ENCODE measurements at regions not wholly inside any gene's neighbourhood (a gene's known extent, or its start where the extent isn't known, plus 50 kb on each side); places are given as distances from the start of the nearest gene placed in this dataset.

DNA sequence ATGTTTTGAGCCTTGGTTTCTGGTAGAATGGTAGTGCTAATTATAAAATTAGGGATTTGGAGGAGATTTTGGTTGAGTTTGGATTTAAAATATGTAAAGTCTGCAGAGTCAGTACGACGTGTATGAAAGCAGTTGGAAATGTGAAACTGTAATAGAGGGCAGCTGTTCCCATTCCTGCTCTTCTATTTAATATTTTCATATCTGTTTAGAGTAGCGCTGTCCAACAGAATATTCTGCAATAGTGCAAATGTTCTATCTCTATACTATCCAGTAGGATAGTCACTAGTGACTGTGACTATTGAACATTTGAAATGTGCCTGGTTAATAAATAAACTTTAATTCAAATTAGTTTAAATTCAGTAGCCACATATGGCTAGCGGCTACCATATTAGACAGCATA lies 443.4 kb upstream of the SOX9 start:
- TF ChIP-seq CTCF (conservative IDR thresholded peaks at IDR 0.05; ENCODE audit: low read length) (no peak), EZH2phosphoT487 (IDR thresholded peaks at IDR 0.05; ENCODE audit: borderline replicate concordance) (no peak)

Measured in Loucy (cell line).